ENCODE measurements at regions not wholly inside any gene's neighbourhood (a gene's known extent, or its start where the extent isn't known, plus 50 kb on each side); places are given as distances from the start of the nearest gene placed in this dataset.

DNA sequence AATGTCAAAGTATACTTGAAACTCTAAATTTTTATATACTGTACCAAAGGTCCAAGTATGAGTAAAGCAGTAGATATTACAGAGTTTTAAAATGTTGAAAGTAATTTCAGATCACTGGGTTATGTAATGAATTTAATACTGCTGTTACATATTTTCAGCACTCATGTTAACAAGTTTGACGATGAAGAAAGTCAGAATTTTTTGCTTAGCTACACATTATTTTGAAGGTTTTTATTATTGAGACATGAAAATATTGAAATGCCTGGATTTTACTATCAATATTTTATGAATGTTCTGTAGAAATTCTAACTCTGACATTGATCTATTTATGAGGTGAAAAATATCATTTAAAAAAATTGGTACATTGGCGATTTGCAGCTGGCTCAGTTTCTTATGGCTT is 1030.3 kb downstream of the FSCB start:
- no CpG with 5 or more reads among the region's 2 CpGs for WGBS (ENCODE audit: insufficient coverage)
- H4K20me1 ChIP-seq (ENCODE audit: control insufficient read depth, insufficient read depth, low read length, poor library complexity, severe bottlenecking), result no peaks in the 10 kb centered on the region
- no peak for ATAC-seq (ENCODE audit: low read depth)

GRCh38 chr14:43475757-43476156 is 1031.3 kb downstream of the FSCB start:
- Mint-ChIP-seq H3K9me3 (ENCODE audit: insufficient read depth) (no peaks in the 10 kb centered on the region), H3K4me3 (no peak overlapping the region), H3K27me3 (no peaks in the 10 kb centered on the region), H3K27ac (no peak overlapping the region), H3K4me1 (no peaks in the 10 kb centered on the region)
- Histone ChIP-seq H3K9ac (ENCODE audit: low read length) (no peak overlapping the region), H3K79me2 (ENCODE audit: control insufficient read depth, insufficient read depth, low read length) (no peaks in the 10 kb centered on the region), H3K27ac (ENCODE audit: low read length in 2 of 2) (no peak overlapping the region), H3K4me1 (ENCODE audit: control insufficient read depth in 2 of 2, insufficient read depth in 2 of 2, low read length in 2 of 2) (no peaks in the 10 kb centered on the region), H3K4me3 (ENCODE audit: control extremely low read depth in 1 of 5, extremely low read depth in 1 of 5, insufficient read depth in 1 of 5, low read depth in 2 of 5, low read length in 4 of 5) (no peak overlapping the region), H3K9me3 (ENCODE audit: control extremely low read depth in 1 of 3, control insufficient read depth in 2 of 3, insufficient read depth in 1 of 3, low read length in 2 of 3) (no peaks in the 10 kb centered on the region), H3K36me3 (replicated peaks in 1 of 2; ENCODE audit: control extremely low read depth in 1 of 2, control insufficient read depth in 1 of 2, extremely low read depth in 1 of 2, insufficient read depth in 2 of 2, low read length in 1 of 2) (no peaks in the 10 kb centered on the region), H2AFZ (ENCODE audit: insufficient read depth, low read depth, low read length, poor library complexity, severe bottlenecking) (no peak overlapping the region), H3K27me3 (replicated peaks in 1 of 4; ENCODE audit: control extremely low read depth in 1 of 4, control insufficient read depth in 3 of 4, insufficient read depth in 4 of 4, low read length in 3 of 4) (no peaks in the 10 kb centered on the region), H4K20me1 (ENCODE audit: control insufficient read depth, insufficient read depth, low read length, poor library complexity, severe bottlenecking) (no peaks in the 10 kb centered on the region), H3K4me2 (replicated peaks; ENCODE audit: low read depth, low read length, poor library complexity, severe bottlenecking) (no peak overlapping the region)
- intact Hi-C loops (cut with micrococcal nuclease), result no loop called here
- ChIA-PET CTCF (no interaction called here), POLR2A (no interaction called here)
- DNase-seq (no peak), ATAC-seq (ENCODE audit: low read depth) (no peak)
- TF ChIP-seq CTCF (IDR thresholded peaks at IDR 0.05), result no peak
- no peak for TF ChIP-seq EZH2 (IDR thresholded peaks at IDR 0.05; ENCODE audit: borderline replicate concordance, insufficient read depth, low read depth, low read length, poor library complexity, severe bottlenecking)

More for the DNA sequence above, 1030.3 kb downstream of the FSCB start:
- Mint-ChIP-seq H3K27ac (no peak overlapping the region), H3K27me3 (no peaks in the 10 kb centered on the region), H3K4me3 (no peak overlapping the region), H3K9me3 (ENCODE audit: insufficient read depth) (no peaks in the 10 kb centered on the region), H3K4me1 (no peaks in the 10 kb centered on the region)
- no peak for TF ChIP-seq CTCF (IDR thresholded peaks at IDR 0.05)
- no peak for TF ChIP-seq EZH2 (IDR thresholded peaks at IDR 0.05; ENCODE audit: borderline replicate concordance, insufficient read depth, low read depth, low read length, poor library complexity, severe bottlenecking)
- ChIA-PET POLR2A (no interaction called here), CTCF (no interaction called here)
- no peak overlapping the region for H3K4me3 ChIP-seq (ENCODE audit: control extremely low read depth in 1 of 5, extremely low read depth in 1 of 5, insufficient read depth in 1 of 5, low read depth in 2 of 5, low read length in 4 of 5)
- no peak overlapping the region for H2AFZ ChIP-seq (ENCODE audit: insufficient read depth, low read depth, low read length, poor library complexity, severe bottlenecking)
- intact Hi-C loops (cut with micrococcal nuclease), result no loop called here
- H3K27ac ChIP-seq (ENCODE audit: low read length in 2 of 2), result no peak overlapping the region
- H3K4me1 ChIP-seq (ENCODE audit: control insufficient read depth in 2 of 2, insufficient read depth in 2 of 2, low read length in 2 of 2), result no peaks in the 10 kb centered on the region
- H3K4me2 ChIP-seq (replicated peaks; ENCODE audit: low read depth, low read length, poor library complexity, severe bottlenecking), result no peak overlapping the region
- H3K27me3 ChIP-seq (replicated peaks in 1 of 4; ENCODE audit: control extremely low read depth in 1 of 4, control insufficient read depth in 3 of 4, insufficient read depth in 4 of 4, low read length in 3 of 4), result no peaks in the 10 kb centered on the region
- H3K79me2 ChIP-seq (ENCODE audit: control insufficient read depth, insufficient read depth, low read length), result no peaks in the 10 kb centered on the region
- H3K9me3 ChIP-seq (ENCODE audit: control extremely low read depth in 1 of 3, control insufficient read depth in 2 of 3, insufficient read depth in 1 of 3, low read length in 2 of 3), result no peaks in the 10 kb centered on the region
- no peaks in the 10 kb centered on the region for H3K36me3 ChIP-seq (replicated peaks in 1 of 2; ENCODE audit: control extremely low read depth in 1 of 2, control insufficient read depth in 1 of 2, extremely low read depth in 1 of 2, insufficient read depth in 2 of 2, low read length in 1 of 2)
- no peak overlapping the region for H3K9ac ChIP-seq (ENCODE audit: low read length)
- DNase-seq, result no peak

Measured in B cell (primary cell).